ENCODE measurements at regions not wholly inside any gene's neighbourhood (a gene's known extent, or its start where the extent isn't known, plus 50 kb on each side); places are given as distances from the start of the nearest gene placed in this dataset.

GRCh38 chr6:82603871-82604270, 240.3 kb downstream of the TPBG start:
- TF ChIP-seq ZNF629 (tag by site-specific recombination; IDR thresholded peaks at IDR 0.05): no peak
- TF ChIP-seq HOXD13 (CRISPR knock-in tag; IDR thresholded peaks at IDR 0.05; ENCODE audit: borderline replicate concordance): no peak
- TF ChIP-seq KLF1 (tag by site-specific recombination; IDR thresholded peaks at IDR 0.05): no peak
- no peak for TF ChIP-seq BCL11A (tag by site-specific recombination; IDR thresholded peaks at IDR 0.05; ENCODE audit: low read depth)
- TF ChIP-seq REST (tag by site-specific recombination; IDR thresholded peaks at IDR 0.05): no peak
- TF ChIP-seq, protein P1, sequence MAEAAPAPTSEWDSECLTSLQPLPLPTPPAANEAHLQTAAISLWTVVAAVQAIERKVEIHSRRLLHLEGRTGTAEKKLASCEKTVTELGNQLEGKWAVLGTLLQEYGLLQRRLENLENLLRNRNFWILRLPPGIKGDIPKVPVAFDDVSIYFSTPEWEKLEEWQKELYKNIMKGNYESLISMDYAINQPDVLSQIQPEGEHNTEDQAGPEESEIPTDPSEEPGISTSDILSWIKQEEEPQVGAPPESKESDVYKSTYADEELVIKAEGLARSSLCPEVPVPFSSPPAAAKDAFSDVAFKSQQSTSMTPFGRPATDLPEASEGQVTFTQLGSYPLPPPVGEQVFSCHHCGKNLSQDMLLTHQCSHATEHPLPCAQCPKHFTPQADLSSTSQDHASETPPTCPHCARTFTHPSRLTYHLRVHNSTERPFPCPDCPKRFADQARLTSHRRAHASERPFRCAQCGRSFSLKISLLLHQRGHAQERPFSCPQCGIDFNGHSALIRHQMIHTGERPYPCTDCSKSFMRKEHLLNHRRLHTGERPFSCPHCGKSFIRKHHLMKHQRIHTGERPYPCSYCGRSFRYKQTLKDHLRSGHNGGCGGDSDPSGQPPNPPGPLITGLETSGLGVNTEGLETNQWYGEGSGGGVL (tag by site-specific recombination; IDR thresholded peaks at IDR 0.05): no peak
- no peak for TF ChIP-seq ZFP41 (tag by site-specific recombination; IDR thresholded peaks at IDR 0.05; ENCODE audit: borderline replicate concordance)
- TF ChIP-seq CTCF (tag by site-specific recombination; IDR thresholded peaks at IDR 0.05): no peak
- no peak for TF ChIP-seq ZNF280D (tag by site-specific recombination; IDR thresholded peaks at IDR 0.05)
- no peak for TF ChIP-seq ZNF133 (tag by site-specific recombination; IDR thresholded peaks at IDR 0.05)
- TF ChIP-seq ATF2 (tag by site-specific recombination; IDR thresholded peaks at IDR 0.05; ENCODE audit: low read depth): no peak
- no peak for TF ChIP-seq SCRT1 (tag by site-specific recombination; IDR thresholded peaks at IDR 0.05; ENCODE audit: borderline replicate concordance)

All from HEK293 (cell line).